Gastroesophageal sphincter (tissue), 3 donors: ENCODE measurements at regions not wholly inside any gene's neighbourhood (a gene's known extent, or its start where the extent isn't known, plus 50 kb on each side); places are given as distances from the start of the nearest gene placed in this dataset.

Experiments used
- CTCF ChIP-seq, 4 experiments: fragments of 200-600 bp in 2 of 4; fragments of 450-650 bp in 2 of 4; sonication (generic) in 1 of 4; IDR thresholded peaks; one replicate each; pipeline ENCODE4 v1.5.1; 2017 to 2019; ENCODE audit warnings: antibody characterized with exemption in 4 of 4, mild to moderate bottlenecking in 2 of 4, moderate library complexity in 2 of 4
- POLR2AphosphoS5 ChIP-seq: sonication (generic); formaldehyde crosslinking; IDR thresholded peaks from one replicate; pipeline ENCODE4 v1.6.1; 2017; ENCODE audit warnings: antibody characterized with exemption

GRCh38 chr1:112219267-112219666 is 176.7 kb upstream of the CTTNBP2NL start:
- TF ChIP-seq CTCF (IDR thresholded peaks at IDR 0.05) (no peak), POLR2AphosphoS5 (no peak)
